ENCODE measurements at regions not wholly inside any gene's neighbourhood (a gene's known extent, or its start where the extent isn't known, plus 50 kb on each side); places are given as distances from the start of the nearest gene placed in this dataset.

DNA sequence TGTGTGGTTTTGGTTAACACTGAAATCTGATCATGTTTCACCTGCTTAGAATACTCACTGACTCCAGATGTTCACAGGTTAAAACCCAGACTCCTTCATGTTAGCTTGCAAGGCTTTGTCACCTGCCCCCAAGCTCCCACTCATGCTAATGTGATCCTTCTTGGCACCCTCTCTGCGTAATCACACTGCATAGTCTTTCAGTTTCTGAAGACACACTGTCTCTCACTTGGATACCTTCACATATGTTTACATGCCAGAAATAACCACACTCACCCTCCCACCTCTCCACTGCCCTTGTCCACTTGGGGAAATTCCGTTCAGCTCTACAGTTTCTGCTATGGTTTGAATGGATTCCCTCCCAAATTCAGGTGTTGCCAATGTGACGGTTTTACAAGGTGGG lies 234.7 kb upstream of the SASH1 start:
- 90% methylated on average over 3 of the region's 3 CpGs; no CpG with 5 or more reads in 1 of the 2 experiments for WGBS, 2 experiments (ENCODE audit: extremely low coverage in 1 of 2, insufficient coverage in 1 of 2, insufficient read length in 1 of 2, insufficient replicate concordance in 2 of 2, low coverage in 1 of 2, low lambda C conversion rate in 2 of 2, missing lambda C conversion rate in 1 of 2)
- POLR2A ChIA-PET (ENCODE audit: partially characterized antibody): no interaction called here
- no peak overlapping the region for H3K14ac ChIP-seq (ENCODE audit: insufficient read length)
- no peak overlapping the region for H3K4me2 ChIP-seq (ENCODE audit: insufficient read depth in 1 of 2, low read depth in 2 of 2, low read length in 2 of 2)
- CTCF ChIA-PET (ENCODE audit: partially characterized antibody): no interaction called here
- no peaks in the 10 kb centered on the region for H3K79me2 ChIP-seq (ENCODE audit: control insufficient read depth in 1 of 2, insufficient read depth in 2 of 2, low read length in 2 of 2)
- H3K23ac ChIP-seq (ENCODE audit: insufficient read length): no peak overlapping the region
- FAIRE-seq (no peak), DNase-seq (ENCODE audit: low read depth in 1 of 2, low spot score in 2 of 2) (no peak)
- H4K8ac ChIP-seq (ENCODE audit: extremely low read depth, insufficient read depth, low read length): no peak overlapping the region
- no peaks in the 10 kb centered on the region for H3K27me3 ChIP-seq (replicated peaks in 1 of 4; ENCODE audit: control insufficient read depth in 3 of 4, extremely low read depth in 1 of 4, insufficient read depth in 3 of 4, low read length in 3 of 4)
- no peaks in the 10 kb centered on the region for H3K79me1 ChIP-seq (ENCODE audit: low read depth, low read length)
- H3K4ac ChIP-seq (replicated peaks; ENCODE audit: insufficient read length, low read depth, low read length): no peak overlapping the region
- H2BK20ac ChIP-seq (ENCODE audit: low read length): no peak overlapping the region
- H2BK15ac ChIP-seq (ENCODE audit: low read length): no peak overlapping the region
- H3K56ac ChIP-seq (replicated peaks; ENCODE audit: insufficient read length, low read depth, low read length): no peak overlapping the region
- H2BK12ac ChIP-seq (ENCODE audit: low read depth, low read length): no peak overlapping the region
- H3K9ac ChIP-seq (replicated peaks in 1 of 4; ENCODE audit: extremely low read depth in 1 of 4, low read depth in 3 of 4, low read length in 3 of 4): no peak overlapping the region
- no peak overlapping the region for H3K27ac ChIP-seq (ENCODE audit: low read depth, low read length)
- H4K91ac ChIP-seq (replicated peaks; ENCODE audit: insufficient read length, low read length): no peak overlapping the region
- no peak overlapping the region for H2BK120ac ChIP-seq (replicated peaks; ENCODE audit: low read depth, low read length)
- no peaks in the 10 kb centered on the region for H3K23me2 ChIP-seq (ENCODE audit: low read depth, low read length)
- H2AK5ac ChIP-seq (ENCODE audit: low read depth, low read length): no peak overlapping the region
- no peak overlapping the region for H4K5ac ChIP-seq (ENCODE audit: insufficient read length, low read depth, low read length)
- no peak overlapping the region for H3K18ac ChIP-seq (ENCODE audit: extremely low read depth, low read length)
- no peaks in the 10 kb centered on the region for H4K20me1 ChIP-seq (replicated peaks in 1 of 2; ENCODE audit: control insufficient read depth in 1 of 2, insufficient read depth in 2 of 2, low read length in 2 of 2)
- no peak overlapping the region for H3K4me3 ChIP-seq (ENCODE audit: extremely low read depth in 1 of 4, insufficient read depth in 2 of 4, low read depth in 3 of 4, low read length in 4 of 4)
- no peak overlapping the region for H2AFZ ChIP-seq (ENCODE audit: low read length)
- H3K4me1 ChIP-seq (replicated peaks in 1 of 4; ENCODE audit: control insufficient read depth in 3 of 4, insufficient read depth in 4 of 4, low read length in 3 of 4): no peaks in the 10 kb centered on the region
- no peaks in the 10 kb centered on the region for H3K9me3 ChIP-seq (ENCODE audit: insufficient read depth in 2 of 2, low read depth in 1 of 2, low read length in 1 of 2)
- no peaks in the 10 kb centered on the region for H3K36me3 ChIP-seq (ENCODE audit: control insufficient read depth in 2 of 4, insufficient read depth in 4 of 4, low read length in 3 of 4)
- H2BK5ac ChIP-seq (ENCODE audit: low read depth, low read length): no peak overlapping the region
- TF ChIP-seq, protein P1, sequence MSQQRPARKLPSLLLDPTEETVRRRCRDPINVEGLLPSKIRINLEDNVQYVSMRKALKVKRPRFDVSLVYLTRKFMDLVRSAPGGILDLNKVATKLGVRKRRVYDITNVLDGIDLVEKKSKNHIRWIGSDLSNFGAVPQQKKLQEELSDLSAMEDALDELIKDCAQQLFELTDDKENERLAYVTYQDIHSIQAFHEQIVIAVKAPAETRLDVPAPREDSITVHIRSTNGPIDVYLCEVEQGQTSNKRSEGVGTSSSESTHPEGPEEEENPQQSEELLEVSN (IDR thresholded peaks at IDR 0.05): no peak
- TF ChIP-seq TBP (IDR thresholded peaks at IDR 0.05; ENCODE audit: low read depth, low read length) (no peak), CBX8 (IDR thresholded peaks at IDR 0.05; ENCODE audit: borderline replicate concordance, low read depth, low read length) (no peak), MAFK (IDR thresholded peaks at IDR 0.05; ENCODE audit: low read depth, low read length) (no peak), GABPA (IDR thresholded peaks at IDR 0.05; ENCODE audit: borderline replicate concordance, insufficient read depth, low read length) (no peak), SP2 (IDR thresholded peaks at IDR 0.05; ENCODE audit: low read length) (no peak)

Measured in H1 (cell line).